GM23338 (cell line): ENCODE measurements at regions not wholly inside any gene's neighbourhood (a gene's known extent, or its start where the extent isn't known, plus 50 kb on each side); places are given as distances from the start of the nearest gene placed in this dataset.

Experiments used
- ATAC-seq: fragments of 200-7000 bp; cut with Tn5 transposase; 3 replicates; pipeline ENCODE4 v1.9.1; 2020
- DNase-seq: peaks from one replicate; pipeline ENCODE4 v3.0.0-alpha.2; 2015; ENCODE audit warnings: low spot score
- H2AFZ ChIP-seq: fragments of 200-600 bp; sonication (generic); 2 replicates; pipeline ENCODE4 v1.8.0; 2016; ENCODE audit warnings: antibody characterized with exemption, mild to moderate bottlenecking, moderate library complexity
- H3F3A ChIP-seq: fragments of 200-600 bp; sonication (generic); replicated peaks from 2 replicates; pipeline ENCODE4 v1.8.0; 2017; ENCODE audit warnings: antibody characterized with exemption, mixed run types, low read depth
- H3K27ac ChIP-seq: fragments of 200-600 bp; sonication (generic); 2 replicates; pipeline ENCODE4 v1.6.1; 2016; ENCODE audit warnings: low read depth
- H3K27me3 ChIP-seq: fragments of 200-600 bp; sonication (generic); 2 replicates; pipeline ENCODE4 v1.8.0; 2016; ENCODE audit warnings: mild to moderate bottlenecking, mixed run types, moderate library complexity; ENCODE audit not compliant: insufficient read depth
- H3K36me3 ChIP-seq: fragments of 200-600 bp; sonication (generic); 2 replicates; pipeline ENCODE4 v1.8.0; 2016; ENCODE audit warnings: mild to moderate bottlenecking; ENCODE audit not compliant: insufficient read depth
- H3K4me1 ChIP-seq: fragments of 200-600 bp; sonication (generic); 2 replicates; pipeline ENCODE4 v1.8.0; 2016; ENCODE audit warnings: mild to moderate bottlenecking, moderate library complexity; ENCODE audit not compliant: insufficient read depth
- H3K4me2 ChIP-seq: fragments of 200-600 bp; sonication (generic); 2 replicates; pipeline ENCODE4 v1.7.1; 2017; ENCODE audit warnings: mixed run types
- H3K4me3 ChIP-seq: fragments of 200-600 bp; sonication (generic); 2 replicates; pipeline ENCODE4 v1.6.1; 2016; ENCODE audit warnings: mixed run types
- H3K79me2 ChIP-seq: fragments of 200-600 bp; sonication (generic); replicated peaks from 2 replicates; pipeline ENCODE4 v1.8.0; 2017; ENCODE audit warnings: mild to moderate bottlenecking; ENCODE audit not compliant: insufficient read depth
- H3K9me2 ChIP-seq: fragments of 200-600 bp; sonication (generic); 2 replicates; pipeline ENCODE4 v1.8.0; 2017; ENCODE audit not compliant: insufficient read depth
- H4K20me1 ChIP-seq: fragments of 200-600 bp; sonication (generic); replicated peaks from 2 replicates; pipeline ENCODE4 v1.8.0; 2017; ENCODE audit warnings: mild to moderate bottlenecking; ENCODE audit not compliant: insufficient read depth
- H3K27ac Mint-ChIP-seq: 2 replicates; pipeline ENCODE4 v1.8.0; 2020; ENCODE audit warnings: inconsistent platforms, mild to moderate bottlenecking, moderate library complexity, mixed read lengths
- H3K27me3 Mint-ChIP-seq: 3 replicates; pipeline ENCODE4 v1.8.0; 2022; ENCODE audit warnings: low read depth, mild to moderate bottlenecking, moderate library complexity, mixed read lengths, inconsistent platforms; ENCODE audit not compliant: insufficient read depth, poor library complexity
- H3K36me3 Mint-ChIP-seq: 3 replicates; pipeline ENCODE4 v1.8.0; 2021; ENCODE audit warnings: low read depth, mild to moderate bottlenecking, inconsistent platforms, moderate library complexity, mixed read lengths
- H3K4me1 Mint-ChIP-seq: 3 replicates; pipeline ENCODE4 v1.8.0; 2020; ENCODE audit warnings: mild to moderate bottlenecking, inconsistent platforms, mixed read lengths
- H3K4me3 Mint-ChIP-seq: 3 replicates; pipeline ENCODE4 v1.8.0; 2021; ENCODE audit warnings: moderate library complexity, mild to moderate bottlenecking, inconsistent platforms, mixed read lengths
- H3K9me3 Mint-ChIP-seq: 3 replicates; pipeline ENCODE4 v1.8.0; 2020; ENCODE audit warnings: moderate library complexity, mild to moderate bottlenecking, inconsistent platforms, mixed read lengths
- CREB1 ChIP-seq: fragments of 250-450 bp; sonication (Bioruptor Pico); IDR thresholded peaks from 2 replicates; pipeline ENCODE4 v1.5.0; 2020; ENCODE audit warnings: low read depth, mild to moderate bottlenecking, moderate library complexity
- EZH2phosphoT487 ChIP-seq: fragments of 200-600 bp; sonication (generic); IDR thresholded peaks from one replicate; pipeline ENCODE4 v1.8.1; 2018; ENCODE audit warnings: antibody characterized with exemption; ENCODE audit not compliant: unreplicated experiment
- JUNB ChIP-seq: IDR thresholded peaks from one replicate; pipeline ENCODE4 v1.6.1; 2016; ENCODE audit warnings: antibody characterized with exemption; ENCODE audit not compliant: unreplicated experiment
- NANOG ChIP-seq: IDR thresholded peaks from 2 replicates; pipeline ENCODE4 v1.6.1; 2016; ENCODE audit warnings: antibody characterized with exemption, borderline replicate concordance
- POLR2AphosphoS5 ChIP-seq: IDR thresholded peaks from 2 replicates; pipeline ENCODE4 v1.6.1; 2016; ENCODE audit warnings: antibody characterized with exemption, low read depth
- STAT1 ChIP-seq: IDR thresholded peaks from one replicate; pipeline ENCODE4 v1.6.1; 2016; ENCODE audit warnings: antibody characterized with exemption; ENCODE audit not compliant: unreplicated experiment
- ZNF114 ChIP-seq: fragments of 250-450 bp; sonication (Bioruptor Pico); IDR thresholded peaks from 2 replicates; pipeline ENCODE4 v1.5.0; 2020; ENCODE audit warnings: mild to moderate bottlenecking, moderate library complexity
- TF ChIP-seq, protein P1 (sequence below): IDR thresholded peaks from one replicate; pipeline ENCODE4 v1.6.1; 2018; ENCODE audit warnings: antibody characterized with exemption; ENCODE audit not compliant: unreplicated experiment
- TF ChIP-seq, protein P2 (sequence below), 2 experiments: fragments of 200-600 bp in 1 of 2; sonication (generic) in 1 of 2; conservative IDR thresholded peaks; 2 replicates each; pipeline versions ENCODE4 v1.5.1 to v1.6.1; 2016 to 2017; ENCODE audit warnings: antibody characterized with exemption in 2 of 2, low read depth in 2 of 2, mild to moderate bottlenecking in 2 of 2, moderate library complexity in 1 of 2

- TF ChIP-seq, protein P1, sequence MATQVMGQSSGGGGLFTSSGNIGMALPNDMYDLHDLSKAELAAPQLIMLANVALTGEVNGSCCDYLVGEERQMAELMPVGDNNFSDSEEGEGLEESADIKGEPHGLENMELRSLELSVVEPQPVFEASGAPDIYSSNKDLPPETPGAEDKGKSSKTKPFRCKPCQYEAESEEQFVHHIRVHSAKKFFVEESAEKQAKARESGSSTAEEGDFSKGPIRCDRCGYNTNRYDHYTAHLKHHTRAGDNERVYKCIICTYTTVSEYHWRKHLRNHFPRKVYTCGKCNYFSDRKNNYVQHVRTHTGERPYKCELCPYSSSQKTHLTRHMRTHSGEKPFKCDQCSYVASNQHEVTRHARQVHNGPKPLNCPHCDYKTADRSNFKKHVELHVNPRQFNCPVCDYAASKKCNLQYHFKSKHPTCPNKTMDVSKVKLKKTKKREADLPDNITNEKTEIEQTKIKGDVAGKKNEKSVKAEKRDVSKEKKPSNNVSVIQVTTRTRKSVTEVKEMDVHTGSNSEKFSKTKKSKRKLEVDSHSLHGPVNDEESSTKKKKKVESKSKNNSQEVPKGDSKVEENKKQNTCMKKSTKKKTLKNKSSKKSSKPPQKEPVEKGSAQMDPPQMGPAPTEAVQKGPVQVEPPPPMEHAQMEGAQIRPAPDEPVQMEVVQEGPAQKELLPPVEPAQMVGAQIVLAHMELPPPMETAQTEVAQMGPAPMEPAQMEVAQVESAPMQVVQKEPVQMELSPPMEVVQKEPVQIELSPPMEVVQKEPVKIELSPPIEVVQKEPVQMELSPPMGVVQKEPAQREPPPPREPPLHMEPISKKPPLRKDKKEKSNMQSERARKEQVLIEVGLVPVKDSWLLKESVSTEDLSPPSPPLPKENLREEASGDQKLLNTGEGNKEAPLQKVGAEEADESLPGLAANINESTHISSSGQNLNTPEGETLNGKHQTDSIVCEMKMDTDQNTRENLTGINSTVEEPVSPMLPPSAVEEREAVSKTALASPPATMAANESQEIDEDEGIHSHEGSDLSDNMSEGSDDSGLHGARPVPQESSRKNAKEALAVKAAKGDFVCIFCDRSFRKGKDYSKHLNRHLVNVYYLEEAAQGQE = no peak
- TF ChIP-seq, protein P2, sequence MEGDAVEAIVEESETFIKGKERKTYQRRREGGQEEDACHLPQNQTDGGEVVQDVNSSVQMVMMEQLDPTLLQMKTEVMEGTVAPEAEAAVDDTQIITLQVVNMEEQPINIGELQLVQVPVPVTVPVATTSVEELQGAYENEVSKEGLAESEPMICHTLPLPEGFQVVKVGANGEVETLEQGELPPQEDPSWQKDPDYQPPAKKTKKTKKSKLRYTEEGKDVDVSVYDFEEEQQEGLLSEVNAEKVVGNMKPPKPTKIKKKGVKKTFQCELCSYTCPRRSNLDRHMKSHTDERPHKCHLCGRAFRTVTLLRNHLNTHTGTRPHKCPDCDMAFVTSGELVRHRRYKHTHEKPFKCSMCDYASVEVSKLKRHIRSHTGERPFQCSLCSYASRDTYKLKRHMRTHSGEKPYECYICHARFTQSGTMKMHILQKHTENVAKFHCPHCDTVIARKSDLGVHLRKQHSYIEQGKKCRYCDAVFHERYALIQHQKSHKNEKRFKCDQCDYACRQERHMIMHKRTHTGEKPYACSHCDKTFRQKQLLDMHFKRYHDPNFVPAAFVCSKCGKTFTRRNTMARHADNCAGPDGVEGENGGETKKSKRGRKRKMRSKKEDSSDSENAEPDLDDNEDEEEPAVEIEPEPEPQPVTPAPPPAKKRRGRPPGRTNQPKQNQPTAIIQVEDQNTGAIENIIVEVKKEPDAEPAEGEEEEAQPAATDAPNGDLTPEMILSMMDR (conservative IDR thresholded peaks at IDR 0.05; ENCODE audit: low read depth in 2 of 2) = no peak
- TF ChIP-seq EZH2phosphoT487 = no peak
- no peak for TF ChIP-seq JUNB
- TF ChIP-seq CREB1 (CRISPR knock-in tag) = no peak
These were observed 146.6 kb upstream of the ITGA6 start (continued) for GRCh38 chr2:172280571-172281361.

DNA sequence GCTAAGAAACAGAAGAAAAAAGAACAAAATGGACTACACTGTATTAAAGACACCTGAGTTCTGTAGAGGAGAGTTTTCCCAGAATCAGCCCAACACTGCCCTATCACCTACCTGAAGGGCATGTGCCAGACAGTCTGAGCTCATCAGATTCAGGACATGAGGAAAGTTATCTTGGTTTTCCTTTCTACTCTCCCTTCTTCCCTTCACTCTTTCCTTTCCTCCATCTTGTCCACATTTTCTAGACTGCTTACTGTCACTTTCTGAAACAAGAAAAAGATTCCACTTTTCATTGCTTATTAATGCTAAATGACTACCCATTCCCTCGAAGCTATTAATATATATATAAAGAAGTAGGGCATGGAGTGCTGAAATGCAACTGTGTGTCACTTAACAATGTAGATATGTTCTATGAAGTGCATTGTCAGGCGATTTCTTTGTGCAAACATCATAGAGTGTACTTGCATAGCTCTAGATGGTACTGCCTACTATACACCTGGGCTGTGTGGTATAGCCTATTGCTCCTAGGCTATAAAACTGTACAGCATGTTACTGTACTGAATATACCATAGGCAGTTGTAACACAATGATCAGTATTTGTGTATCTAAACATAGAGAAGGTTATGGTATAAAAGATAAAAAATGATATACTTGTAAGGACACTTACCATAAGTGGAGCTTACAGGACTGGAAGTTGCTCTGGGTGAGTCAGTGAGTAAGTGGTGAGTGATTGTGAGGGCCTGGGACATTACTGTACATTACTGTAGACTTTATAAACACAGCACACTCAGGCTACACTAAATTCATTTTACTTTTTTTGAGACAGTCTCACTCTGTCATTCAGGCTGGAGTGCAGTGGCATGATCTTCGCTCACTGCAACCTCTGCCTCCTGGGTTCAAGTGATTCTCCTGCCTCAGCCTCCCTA is 145.5 kb upstream of the ITGA6 start:
- peaks cover 6% of the 10 kb centered on the region for H3K36me3 Mint-ChIP-seq
- H3K27ac Mint-ChIP-seq = no peak overlapping the region
- peaks cover 7% of the 10 kb centered on the region for H3K9me3 Mint-ChIP-seq
- Histone ChIP-seq H3K4me2 (no peak overlapping the region), H3F3A (no peaks in the 10 kb centered on the region), H4K20me1 (no peaks in the 10 kb centered on the region), H3K9me2 (no peaks in the 10 kb centered on the region), H3K79me2 (no peaks in the 10 kb centered on the region), H2AFZ (no peak overlapping the region; the same call in 1 of the 2 replicates), H3K4me3 (no peak overlapping the region), H3K36me3 (no peaks in the 10 kb centered on the region), H3K27me3 (no peaks in the 10 kb centered on the region), H3K27ac (no peak overlapping the region), H3K4me1 (peaks cover 25% of the 10 kb centered on the region)
- DNase-seq = no peak
- H3K4me3 Mint-ChIP-seq = no peak overlapping the region
- peaks cover 33% of the 10 kb centered on the region for H3K4me1 Mint-ChIP-seq
- no peak for ATAC-seq
- peaks cover 11% of the 10 kb centered on the region for H3K27me3 Mint-ChIP-seq
- TF ChIP-seq JUNB (no peak), NANOG (no peak), CREB1 (CRISPR knock-in tag) (no peak), STAT1 (no peak), POLR2AphosphoS5 (no peak), ZNF114 (no peak)
- TF ChIP-seq, protein P2 (conservative IDR thresholded peaks at IDR 0.05; ENCODE audit: low read depth in 2 of 2) = no peak
